Urinary bladder (tissue), 3 donors: ENCODE measurements at regions not wholly inside any gene's neighbourhood (a gene's known extent, or its start where the extent isn't known, plus 50 kb on each side); places are given as distances from the start of the nearest gene placed in this dataset.

Experiments used
- DNase-seq: peaks from one replicate; pipeline ENCODE4 v3.0.0-alpha.2; 2015; ENCODE audit errors: extremely low spot score
- H3K27ac ChIP-seq: one replicate; pipeline ENCODE4 v1.5.1; 2013; ENCODE audit warnings: low read depth, mild to moderate bottlenecking, moderate library complexity
- H3K36me3 ChIP-seq: one replicate; pipeline ENCODE4 v1.6.1; 2013; ENCODE audit warnings: mild to moderate bottlenecking, moderate library complexity; ENCODE audit not compliant: insufficient read depth
- H3K4me1 ChIP-seq: one replicate; pipeline ENCODE4 v1.6.1; 2013; ENCODE audit warnings: mild to moderate bottlenecking, moderate library complexity; ENCODE audit not compliant: insufficient read depth
- H3K4me3 ChIP-seq: one replicate; pipeline ENCODE4 v1.5.1; 2013; ENCODE audit warnings: low read depth, low read length
- WGBS: extraction: QIAGEN DNeasy Blood & Tissue Kit; methylation state at CpG from one replicate; pipeline ENCODE4 v1.1.7; 2013; 5-methylcytosine and 5-hydroxymethylcytosine counted together
- donor health status: healthy with polysubstance abuse.
- donor health status: healthy.

DNA sequence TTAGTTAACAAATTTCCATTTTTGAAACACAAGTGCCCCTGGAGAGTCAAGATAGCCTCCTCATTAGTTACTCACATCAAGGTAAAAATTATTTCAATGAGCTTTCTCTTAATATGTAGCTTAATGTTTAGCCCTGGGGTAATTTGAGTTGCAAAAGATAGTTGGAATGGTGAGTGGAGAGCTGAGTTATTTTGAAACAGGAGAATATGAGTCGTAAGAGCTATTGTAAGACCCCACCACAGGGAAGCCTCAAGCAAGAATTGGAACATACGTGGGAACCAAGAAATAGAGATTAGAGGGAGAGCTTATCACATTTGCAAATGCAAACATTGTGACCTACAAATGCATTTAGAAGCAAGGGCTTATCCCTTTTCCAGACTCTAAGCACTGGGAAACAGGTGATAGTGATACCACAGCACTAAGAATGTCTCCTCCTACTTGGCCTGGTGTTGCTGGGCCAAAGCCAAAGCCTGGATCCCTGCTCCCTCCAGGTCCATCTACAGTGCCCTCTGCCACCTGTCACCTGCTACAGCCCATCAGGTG, 635.1 kb downstream of the PTPRC start:
- no peaks in the 10 kb centered on the region for H3K36me3 ChIP-seq
- 43% methylated on average over 2 of the region's 2 CpGs for WGBS
- H3K4me3 ChIP-seq, result no peak overlapping the region
- DNase-seq, result no peak
- no peaks in the 10 kb centered on the region for H3K4me1 ChIP-seq
- H3K27ac ChIP-seq, result no peak overlapping the region

DNA sequence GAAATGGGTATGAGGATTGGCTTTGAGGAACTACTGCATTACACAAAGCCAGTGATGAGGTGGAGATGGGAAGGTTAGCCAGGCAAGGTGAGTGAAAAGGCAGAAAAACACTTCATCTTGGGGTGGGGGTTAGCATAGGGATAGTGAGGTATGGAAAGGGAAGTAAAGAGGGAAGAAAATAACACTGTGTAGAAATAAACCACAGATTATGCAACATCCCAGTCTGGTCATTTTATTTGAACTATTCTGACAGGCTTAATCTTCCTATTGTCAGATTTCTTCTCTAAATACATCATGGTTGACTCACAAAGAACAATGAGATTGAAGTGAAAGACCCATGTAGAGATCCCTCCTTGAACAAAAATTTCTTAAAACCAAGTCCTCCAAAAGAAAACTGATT, 640.2 kb downstream of the PTPRC start:
- no peaks in the 10 kb centered on the region for H3K4me1 ChIP-seq
- no peaks in the 10 kb centered on the region for H3K36me3 ChIP-seq
- DNase-seq, result no peak
- no peak overlapping the region for H3K27ac ChIP-seq
- no peak overlapping the region for H3K4me3 ChIP-seq

DNA sequence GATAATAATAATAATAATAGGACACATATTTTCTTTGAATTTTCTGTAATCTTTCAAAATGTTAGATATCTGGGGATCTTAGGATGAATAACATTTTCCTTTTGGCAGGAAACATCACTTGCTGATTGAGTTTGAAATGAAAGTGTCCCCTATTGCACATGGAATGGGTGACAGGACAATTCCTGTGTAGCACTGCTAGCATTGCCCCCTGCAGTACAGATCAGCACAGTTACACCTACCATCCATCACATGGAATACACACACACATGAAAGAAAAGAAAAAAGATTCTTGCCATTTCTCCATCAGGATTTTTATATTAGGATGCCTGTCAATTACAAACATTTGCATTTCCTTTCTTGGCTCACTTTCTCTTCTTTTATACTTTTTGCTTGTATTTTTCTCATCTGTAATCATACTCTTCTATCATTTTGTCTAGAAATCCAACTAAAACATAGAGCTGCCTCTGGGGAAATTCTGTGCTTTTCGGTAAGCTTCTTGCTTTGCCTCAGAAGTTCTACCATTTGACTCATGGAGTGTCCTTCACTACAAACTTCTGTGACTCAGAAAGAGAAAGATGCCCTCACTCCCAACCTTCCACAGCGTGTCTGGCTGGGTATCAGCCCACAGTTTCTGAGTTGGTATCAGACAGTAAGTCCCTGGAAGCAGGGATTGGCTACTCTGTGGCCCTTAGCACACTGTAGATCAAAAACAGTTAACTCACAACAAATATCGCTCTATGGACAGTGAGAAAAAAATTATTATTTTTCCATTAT, 641.2 kb downstream of the PTPRC start:
- Histone ChIP-seq H3K27ac (no peak overlapping the region), H3K4me3 (no peak overlapping the region), H3K36me3 (no peaks in the 10 kb centered on the region), H3K4me1 (no peaks in the 10 kb centered on the region)
- WGBS, result 87% methylated on average over 3 of the region's 3 CpGs
- DNase-seq, result no peak

- Histone ChIP-seq H3K36me3 (no peaks in the 10 kb centered on the region), H3K4me1 (no peaks in the 10 kb centered on the region), H3K4me3 (no peak overlapping the region), H3K27ac (no peak overlapping the region)
- DNase-seq, result no peak
- WGBS, result 67% methylated on average over 3 of the region's 3 CpGs
Measured at GRCh38 chr1:199282751-199283305, 644.0 kb downstream of the PTPRC start.

DNA sequence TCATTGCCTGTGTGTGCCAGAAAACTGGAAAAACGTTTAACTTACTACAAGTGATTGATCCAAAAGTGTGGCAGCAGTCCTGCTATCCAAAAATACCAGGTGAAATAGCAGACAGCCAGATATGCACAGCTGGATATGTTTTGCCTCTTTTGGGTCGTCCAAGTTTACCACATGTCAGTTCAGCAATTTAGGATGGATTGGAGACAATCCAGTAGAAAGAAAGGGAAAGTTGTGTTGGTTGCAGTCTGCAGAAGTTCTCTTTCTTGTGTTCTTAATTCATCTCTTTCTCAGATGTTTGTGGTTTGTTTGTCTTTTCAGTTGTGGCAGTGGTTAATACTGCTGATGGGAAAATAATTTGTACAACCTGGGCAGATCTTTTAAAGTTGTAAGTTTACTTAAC, 645.0 kb downstream of the PTPRC start:
- Histone ChIP-seq H3K4me1 (no peaks in the 10 kb centered on the region), H3K27ac (no peak overlapping the region), H3K36me3 (no peaks in the 10 kb centered on the region), H3K4me3 (no peak overlapping the region)
- DNase-seq, result no peak
- WGBS, result 19% methylated on average over 2 of the region's 2 CpGs

DNA sequence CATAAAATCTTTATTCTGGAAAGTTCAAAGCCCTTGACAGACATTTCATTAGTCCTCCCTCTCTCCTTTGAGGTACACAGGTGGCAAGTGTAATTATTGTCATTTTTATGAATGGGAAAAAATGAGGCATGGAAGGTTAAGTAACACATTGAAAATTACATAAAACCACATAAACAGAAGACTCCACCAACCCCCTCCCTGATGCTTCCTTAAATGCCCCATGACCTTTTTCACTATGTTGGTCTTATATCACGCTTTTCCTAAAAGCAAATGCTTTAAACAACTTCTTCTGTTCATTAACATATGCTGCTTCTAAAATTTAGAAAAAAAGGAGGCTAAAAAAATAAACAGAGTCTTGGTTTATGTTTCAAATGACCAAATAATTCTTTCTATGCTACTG, 648.4 kb downstream of the PTPRC start:
- Histone ChIP-seq H3K27ac (no peak overlapping the region), H3K36me3 (no peaks in the 10 kb centered on the region), H3K4me3 (no peak overlapping the region), H3K4me1 (no peaks in the 10 kb centered on the region)
- 76% methylated on average over 1 of the region's 1 CpG for WGBS
- no peak for DNase-seq

GRCh38 chr1:199287647-199288046, 648.8 kb downstream of the PTPRC start:
- 62% methylated on average over 1 of the region's 1 CpG for WGBS
- Histone ChIP-seq H3K4me1 (no peaks in the 10 kb centered on the region), H3K36me3 (no peaks in the 10 kb centered on the region), H3K4me3 (no peak overlapping the region), H3K27ac (no peak overlapping the region)
- no peak for DNase-seq

DNA sequence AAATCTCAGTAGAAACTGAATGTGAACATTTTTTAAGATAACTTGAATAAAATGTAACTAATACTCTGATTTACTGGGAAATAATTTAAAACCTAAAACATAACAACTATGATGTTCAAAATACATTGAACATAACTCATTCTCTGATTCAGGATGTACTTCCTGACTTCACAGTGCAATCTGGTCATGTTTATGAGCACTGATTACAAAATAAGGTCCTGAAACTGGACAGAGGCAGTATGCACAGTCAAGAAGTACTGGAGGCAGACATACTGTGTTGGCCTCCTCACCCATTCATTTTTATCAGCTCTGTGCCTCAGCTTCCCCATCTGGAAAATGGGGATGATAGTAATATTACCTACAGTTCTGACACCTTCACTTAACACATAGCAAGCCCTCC, 651.3 kb downstream of the PTPRC start:
- no peak for DNase-seq
- Histone ChIP-seq H3K4me1 (no peaks in the 10 kb centered on the region), H3K36me3 (no peaks in the 10 kb centered on the region), H3K27ac (no peak overlapping the region), H3K4me3 (no peak overlapping the region)

GRCh38 chr1:199291022-199291740, 652.3 kb downstream of the PTPRC start:
- Histone ChIP-seq H3K4me3 (no peak overlapping the region), H3K36me3 (no peaks in the 10 kb centered on the region), H3K27ac (no peak overlapping the region), H3K4me1 (no peaks in the 10 kb centered on the region)
- WGBS, result 50% methylated on average over 2 of the region's 2 CpGs
- DNase-seq, result no peak

DNA sequence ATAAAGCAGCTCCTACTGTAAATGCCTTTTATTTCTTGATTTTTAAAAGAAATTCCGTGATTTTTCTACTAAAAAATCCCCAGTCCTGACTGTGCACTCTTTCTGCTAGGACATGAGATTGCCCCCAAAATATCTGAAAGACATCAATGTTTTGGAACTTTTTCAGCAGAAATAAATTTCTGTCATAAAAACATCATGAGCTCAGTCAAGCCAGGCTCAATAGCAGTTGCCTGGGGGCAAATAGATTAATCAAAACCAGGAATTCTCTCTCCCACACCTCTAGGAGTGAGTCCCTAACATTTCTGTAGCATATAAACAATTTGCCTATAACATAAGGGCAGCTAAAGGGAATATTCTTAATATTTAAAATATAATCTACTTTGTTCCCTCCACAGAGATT, 654.1 kb downstream of the PTPRC start:
- H3K27ac ChIP-seq, result no peak overlapping the region

GRCh38 chr1:199295107-199295506, 656.3 kb downstream of the PTPRC start:
- no peak for DNase-seq
- 49% methylated on average over 3 of the region's 3 CpGs for WGBS

More for the DNA sequence above, 654.1 kb downstream of the PTPRC start:
- Histone ChIP-seq H3K4me3 (no peak overlapping the region), H3K4me1 (no peaks in the 10 kb centered on the region), H3K36me3 (no peaks in the 10 kb centered on the region)
- no peak for DNase-seq
- WGBS, result 69% methylated on average over 1 of the region's 1 CpG

DNA sequence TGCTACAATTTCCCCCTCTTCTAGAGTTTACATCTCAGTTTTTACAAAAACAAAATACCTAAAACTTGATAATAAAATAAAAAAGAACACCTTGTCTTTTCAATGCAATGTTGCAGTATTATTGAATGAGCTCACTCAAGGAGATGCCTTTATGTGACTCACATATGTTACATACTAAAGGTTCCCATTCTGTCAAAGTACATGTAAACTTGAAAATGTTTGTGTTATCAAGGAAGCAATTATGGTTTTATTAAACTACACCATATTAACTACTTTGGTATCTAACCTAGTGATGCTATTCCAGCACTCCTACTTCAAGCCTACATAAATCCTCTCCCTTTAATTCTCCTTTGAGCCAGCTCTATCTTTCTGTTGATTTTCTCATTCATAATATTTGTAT, 658.3 kb downstream of the PTPRC start:
- no peaks in the 10 kb centered on the region for H3K36me3 ChIP-seq
- no peaks in the 10 kb centered on the region for H3K4me1 ChIP-seq
- no peak overlapping the region for H3K4me3 ChIP-seq
- no peak overlapping the region for H3K27ac ChIP-seq
- DNase-seq, result no peak

More at GRCh38 chr1:199295107-199295506, 656.3 kb downstream of the PTPRC start:
- Histone ChIP-seq H3K36me3 (no peaks in the 10 kb centered on the region), H3K4me3 (no peak overlapping the region), H3K27ac (no peak overlapping the region), H3K4me1 (no peaks in the 10 kb centered on the region)

- no peak for DNase-seq
- no peak overlapping the region for H3K4me3 ChIP-seq
- no peaks in the 10 kb centered on the region for H3K4me1 ChIP-seq
- no peak overlapping the region for H3K27ac ChIP-seq
- 66% methylated on average over 3 of the region's 3 CpGs for WGBS
- no peaks in the 10 kb centered on the region for H3K36me3 ChIP-seq
Measured at GRCh38 chr1:199297887-199298286, 659.0 kb downstream of the PTPRC start.

GRCh38 chr1:199298825-199299224, 660.0 kb downstream of the PTPRC start:
- 70% methylated on average over 3 of the region's 3 CpGs for WGBS
- H3K4me1 ChIP-seq, result no peaks in the 10 kb centered on the region
- no peak for DNase-seq
- no peak overlapping the region for H3K27ac ChIP-seq
- no peak overlapping the region for H3K4me3 ChIP-seq
- no peaks in the 10 kb centered on the region for H3K36me3 ChIP-seq
